NOMO-1 (cell line): ENCODE measurements at regions not wholly inside any gene's neighbourhood (a gene's known extent, or its start where the extent isn't known, plus 50 kb on each side); places are given as distances from the start of the nearest gene placed in this dataset.

Source experiments
- DNase-seq, 2 experiments: peaks; one replicate each; lab custom pipeline; 2025; ENCODE audit not compliant: unreplicated experiment in 2 of 2; lab: John Stamatoyannopoulos, UW

DNA sequence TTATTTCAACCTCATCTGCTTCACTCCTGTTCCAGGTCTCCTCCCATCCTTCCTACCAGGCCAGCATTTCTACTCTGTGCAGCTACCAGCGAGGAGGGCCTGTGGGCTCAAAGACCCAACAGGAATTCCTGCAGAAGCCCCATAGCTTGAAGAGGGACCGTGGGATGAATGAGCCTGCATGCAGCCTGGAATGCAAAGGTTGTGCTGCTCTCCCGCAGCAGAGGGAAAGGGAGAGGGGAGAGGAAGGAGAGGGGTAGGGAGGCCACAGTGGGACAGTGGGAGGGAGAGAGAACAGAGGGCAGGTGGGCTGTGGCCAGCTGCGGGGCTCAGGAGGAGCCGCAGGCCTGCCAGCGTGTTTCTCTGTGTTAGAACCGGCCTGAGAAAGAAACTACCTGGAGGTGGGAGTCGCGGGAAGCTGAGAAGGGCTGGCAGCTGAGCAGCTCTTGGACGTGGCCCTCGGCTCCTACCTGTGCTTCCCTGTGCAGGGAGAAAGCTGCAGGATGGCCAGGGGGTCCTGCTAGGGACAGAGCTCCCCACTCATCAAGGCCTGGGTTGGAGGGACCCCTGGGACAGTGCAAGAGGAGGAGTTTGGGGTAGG lies 66.1 kb upstream of the MLN start:
- no peak for DNase-seq

DNA sequence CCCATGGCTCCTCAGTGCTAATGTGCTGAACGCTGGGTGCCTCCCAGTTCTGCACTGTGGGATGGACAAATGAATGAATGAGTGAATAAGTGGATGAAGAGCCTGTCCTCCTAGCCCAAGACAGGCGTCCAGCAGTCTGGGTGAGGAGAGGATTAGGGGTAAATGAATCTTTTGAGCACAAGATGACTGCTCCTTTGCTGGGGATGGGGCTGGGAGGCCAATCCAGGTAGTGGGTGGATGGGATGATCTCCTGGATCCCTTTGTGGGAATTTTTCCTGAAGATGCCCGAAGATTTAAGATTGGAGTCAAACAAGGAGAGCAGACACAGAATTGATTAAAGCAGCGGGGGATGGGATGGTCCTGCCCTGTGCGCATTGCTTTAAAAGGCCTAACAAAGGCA lies 65.3 kb upstream of the MLN start:
- DNase-seq: no peak

DNA sequence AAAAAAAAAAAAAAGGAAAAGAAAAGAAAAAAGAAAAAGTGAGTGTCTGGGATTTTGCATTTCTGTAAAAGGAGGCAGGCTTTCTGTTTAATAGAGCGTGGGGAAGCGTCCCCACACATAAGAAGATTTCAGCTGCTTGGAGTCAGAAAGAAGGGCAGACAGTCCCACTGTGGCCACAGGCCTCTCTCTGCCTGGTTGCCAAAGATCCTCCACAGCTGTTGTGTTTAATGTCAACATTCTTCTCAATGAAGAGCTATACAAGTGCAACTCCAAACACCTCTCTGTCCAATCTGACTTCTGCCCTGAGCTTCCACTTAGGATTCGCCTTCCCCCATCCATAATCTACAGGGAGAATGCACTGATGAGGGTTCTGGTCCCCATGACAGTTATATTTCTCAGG lies 64.3 kb upstream of the MLN start:
- DNase-seq: no peak

DNA sequence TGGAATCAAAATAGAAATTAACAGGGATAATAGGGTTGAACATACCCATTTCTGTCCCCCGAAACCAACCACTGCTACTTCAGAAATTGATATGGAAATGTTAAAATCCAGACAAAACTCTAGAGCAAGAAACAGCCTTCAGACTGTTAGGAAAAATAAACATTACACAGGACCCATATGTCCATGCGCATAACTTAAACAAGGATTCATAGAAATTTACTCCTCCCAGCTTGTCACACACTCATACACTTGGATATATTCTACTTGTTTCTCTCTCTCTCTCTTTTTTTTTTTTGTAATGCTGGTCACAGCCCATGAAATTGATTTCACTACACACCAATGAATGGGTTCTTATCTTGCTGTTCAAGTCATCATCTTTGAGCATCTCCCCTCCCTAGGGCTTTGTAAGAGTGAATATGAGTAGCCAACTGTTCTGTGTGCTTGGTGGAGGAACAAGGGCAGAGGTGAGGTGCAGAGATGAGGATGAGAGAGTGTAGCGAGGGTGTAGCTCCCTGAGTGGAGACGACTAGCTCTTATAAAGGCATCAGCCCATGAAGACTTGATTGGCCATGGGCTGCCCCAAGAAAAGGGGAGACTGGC lies 61.8 kb upstream of the MLN start:
- no peak for DNase-seq

DNA sequence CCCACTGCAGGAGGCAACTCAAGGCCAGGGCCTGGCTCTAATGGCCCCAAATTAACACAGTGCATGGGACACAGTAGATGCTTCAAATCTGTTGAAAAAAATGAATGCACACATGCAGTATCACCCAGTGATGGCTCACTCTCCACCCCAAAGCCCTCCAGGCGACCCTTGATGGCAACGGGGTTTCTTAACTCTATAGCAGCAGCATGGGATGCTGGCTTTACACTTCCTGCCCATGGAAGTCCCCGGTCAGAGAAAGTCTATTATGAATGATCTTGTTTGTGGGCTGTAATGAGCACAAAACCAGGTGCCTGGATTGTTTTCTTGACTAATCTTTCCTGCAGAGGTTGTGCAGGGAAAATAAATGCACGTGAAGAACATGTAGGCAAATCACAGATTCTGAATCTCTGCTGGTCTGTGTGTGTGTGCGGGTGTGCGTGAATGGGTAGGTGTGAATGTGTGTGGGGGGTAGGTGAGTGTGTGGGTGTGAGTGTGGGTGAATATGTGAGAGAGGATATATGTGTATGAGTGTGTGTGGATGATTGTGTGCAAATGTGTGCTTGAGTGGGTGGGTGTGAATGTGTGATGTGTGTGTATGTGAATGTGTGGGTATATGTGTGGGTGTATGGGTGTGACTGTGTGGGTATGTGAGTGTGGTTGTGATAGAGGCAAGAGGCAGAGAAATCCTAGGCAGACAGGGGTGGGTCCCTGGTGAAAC lies 60.1 kb upstream of the MLN start:
- DNase-seq: no peak

DNA sequence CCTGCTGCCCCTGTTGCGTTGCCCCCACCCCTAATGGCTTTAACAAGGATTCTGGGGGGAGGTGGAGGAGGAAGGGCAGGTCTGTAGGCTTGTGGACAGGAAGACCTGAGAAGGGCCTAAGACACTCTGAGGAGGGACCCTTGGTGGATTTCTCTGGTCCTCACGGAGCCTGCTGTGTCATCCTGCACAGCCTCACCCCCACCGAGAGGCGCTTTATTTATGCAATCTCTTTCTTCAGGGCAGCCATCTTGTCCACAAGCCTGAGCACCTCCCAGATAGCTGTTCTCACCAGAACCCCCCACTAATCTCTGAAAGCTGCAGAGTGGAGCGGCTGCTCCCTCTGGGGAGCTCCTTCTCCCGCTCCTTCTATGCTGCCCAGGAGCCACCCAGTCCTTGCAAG lies 59.3 kb upstream of the MLN start:
- DNase-seq: no peak

DNA sequence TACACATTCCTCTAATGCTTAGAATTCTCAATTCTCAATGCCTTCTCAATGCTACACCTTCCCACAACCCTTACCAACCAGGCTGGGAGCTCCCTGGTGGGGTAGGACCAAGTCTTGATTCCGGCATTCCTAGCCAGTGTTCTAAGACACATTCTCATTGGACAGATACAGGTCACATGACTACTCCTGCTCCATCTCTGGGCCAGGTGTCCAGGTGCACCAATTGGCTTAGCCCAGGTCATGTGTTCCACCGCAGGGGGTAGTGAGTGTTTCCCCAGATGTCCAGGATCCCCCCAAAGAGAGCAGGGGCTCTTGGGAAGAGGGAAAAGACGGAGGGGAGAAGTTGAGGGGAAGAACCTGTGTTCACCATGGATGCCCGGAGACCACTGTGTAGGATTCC lies 58.7 kb upstream of the MLN start:
- DNase-seq: no peak

DNA sequence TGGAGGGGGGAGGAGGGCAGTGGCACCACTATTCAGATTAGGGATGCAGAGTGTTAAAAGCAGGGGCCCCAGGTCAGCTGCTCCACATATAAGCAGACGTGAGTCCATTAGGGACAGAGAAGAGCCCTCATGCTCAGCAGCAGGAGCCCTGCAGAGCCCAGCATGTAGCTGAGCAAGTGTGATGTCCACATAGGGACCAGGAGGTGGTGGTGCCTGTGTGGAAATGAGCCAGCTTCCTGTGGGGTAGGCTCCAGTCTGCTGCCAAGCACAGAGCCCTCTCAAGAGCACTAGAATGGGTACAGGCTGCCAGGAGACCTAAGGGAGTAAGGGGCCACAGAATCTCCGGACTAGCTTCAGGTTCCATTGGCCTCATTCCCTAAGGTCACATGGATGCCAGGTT lies 57.9 kb upstream of the MLN start:
- no peak for DNase-seq

DNA sequence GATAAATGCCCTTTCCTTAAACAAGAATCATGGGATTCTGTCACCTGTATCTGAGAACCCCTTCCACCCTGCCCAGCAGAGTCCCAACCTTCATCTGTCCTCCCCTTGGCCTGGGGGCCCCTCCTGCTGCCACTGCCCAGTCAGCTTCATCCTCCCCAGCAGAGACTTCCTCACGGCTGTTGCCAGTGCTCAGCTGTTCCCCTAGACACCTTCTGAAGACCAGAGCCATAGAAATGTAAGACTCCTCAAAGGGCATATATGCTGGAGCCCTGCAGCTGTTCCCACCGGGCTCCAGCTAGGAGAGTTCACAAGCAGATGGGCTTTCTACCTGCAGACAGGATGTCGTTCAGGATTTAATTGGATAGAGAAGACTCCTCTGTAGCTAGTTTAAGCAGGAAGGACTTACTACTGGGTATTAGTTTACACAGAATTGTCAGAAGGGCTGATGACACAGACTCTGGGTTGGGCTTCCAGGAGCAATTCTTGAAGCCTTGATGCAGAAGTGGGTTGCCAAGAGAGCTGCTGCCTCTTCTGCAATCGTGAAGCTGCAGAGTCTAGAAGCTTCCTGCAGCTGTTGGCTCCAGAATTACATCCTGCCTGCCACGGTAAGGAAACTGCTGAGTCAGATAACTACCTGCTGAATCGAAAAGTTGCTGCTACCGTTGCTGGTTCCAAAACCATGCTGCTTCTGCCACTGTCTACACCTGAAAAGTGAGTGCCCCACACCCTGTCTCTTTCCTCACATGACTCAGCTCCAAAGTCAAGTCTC lies 57.1 kb upstream of the MLN start:
- peak; percentile 63 to 75 for DNase-seq

DNA sequence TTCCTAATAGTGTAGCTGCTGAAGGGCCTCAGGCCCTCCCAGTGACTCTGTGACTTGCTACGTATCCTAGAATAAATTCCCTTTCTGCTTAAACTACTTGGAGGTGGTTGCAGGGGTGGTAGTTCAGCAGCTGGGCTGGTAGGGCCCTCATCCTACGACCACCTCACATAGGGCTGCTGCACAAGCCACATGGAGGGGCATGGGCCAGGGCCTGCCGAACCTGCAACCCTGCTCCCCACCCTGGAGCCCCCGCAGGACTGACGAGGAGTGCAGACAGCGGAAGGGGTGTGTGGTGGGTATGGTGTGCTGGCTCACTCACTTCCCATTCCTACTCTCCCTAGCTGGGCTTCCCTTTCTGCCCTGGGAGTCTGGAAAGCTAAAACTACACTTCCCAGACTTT lies 56.2 kb upstream of the MLN start:
- no peak for DNase-seq

DNA sequence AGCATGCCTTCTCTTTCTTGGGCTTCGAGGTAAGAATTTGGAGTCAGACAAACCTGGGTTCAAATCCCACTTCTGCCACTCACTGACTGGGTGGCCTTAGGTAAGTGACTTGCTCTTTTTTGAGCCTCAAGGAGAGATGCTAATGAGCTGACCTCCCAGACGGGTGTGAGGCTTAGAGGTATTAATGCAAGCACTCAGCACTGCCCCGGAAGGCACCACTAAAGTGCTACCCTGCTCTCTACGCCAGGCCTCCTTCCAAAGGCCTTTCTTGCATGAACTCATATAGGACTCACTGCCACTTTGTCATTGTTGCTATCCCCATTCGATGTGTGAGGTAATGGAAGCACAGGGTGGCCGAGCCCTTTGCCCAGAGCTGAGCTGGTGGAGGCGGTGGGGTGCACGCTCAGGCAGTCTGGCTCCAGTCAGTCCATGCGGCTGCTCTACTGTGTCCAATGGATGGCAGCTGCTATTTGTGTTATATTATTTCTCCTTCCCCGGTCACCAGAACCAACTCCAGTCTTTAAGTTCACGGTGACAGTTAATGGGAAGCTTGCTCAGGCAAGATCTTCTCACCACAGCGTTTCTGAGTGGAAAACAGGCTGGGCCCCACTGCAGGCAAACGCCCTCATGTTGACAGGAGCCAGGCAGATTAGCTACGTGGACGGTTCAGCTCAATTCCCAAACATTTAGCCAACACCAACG lies 55.2 kb upstream of the MLN start:
- no peak for DNase-seq

DNA sequence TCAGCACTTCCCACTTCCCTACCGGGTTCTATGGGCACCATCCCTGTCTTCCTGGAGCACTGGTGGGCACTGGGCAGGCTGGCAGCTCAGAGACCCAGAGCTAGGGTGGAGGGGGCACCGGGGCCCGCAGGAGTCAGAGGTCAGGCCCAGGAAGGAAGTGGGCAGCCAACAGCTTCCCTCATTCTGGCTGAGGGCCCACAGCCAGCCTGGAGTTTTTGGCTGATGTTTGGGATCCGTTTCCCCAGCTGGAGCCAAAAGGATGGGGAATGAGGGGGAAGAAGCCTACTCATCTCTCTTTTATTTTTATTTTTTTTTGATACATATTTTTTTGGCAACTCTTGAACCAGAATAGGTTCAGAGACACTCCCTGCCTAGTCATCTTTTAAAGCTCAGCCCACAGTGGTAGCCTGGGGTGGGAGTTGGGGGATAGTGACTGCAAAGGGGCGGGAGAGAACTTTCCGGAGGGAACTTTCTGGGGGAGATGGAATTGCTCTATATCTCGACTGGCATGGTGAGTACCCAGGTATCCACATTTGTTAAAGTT lies 54.2 kb upstream of the MLN start:
- no peak for DNase-seq

DNA sequence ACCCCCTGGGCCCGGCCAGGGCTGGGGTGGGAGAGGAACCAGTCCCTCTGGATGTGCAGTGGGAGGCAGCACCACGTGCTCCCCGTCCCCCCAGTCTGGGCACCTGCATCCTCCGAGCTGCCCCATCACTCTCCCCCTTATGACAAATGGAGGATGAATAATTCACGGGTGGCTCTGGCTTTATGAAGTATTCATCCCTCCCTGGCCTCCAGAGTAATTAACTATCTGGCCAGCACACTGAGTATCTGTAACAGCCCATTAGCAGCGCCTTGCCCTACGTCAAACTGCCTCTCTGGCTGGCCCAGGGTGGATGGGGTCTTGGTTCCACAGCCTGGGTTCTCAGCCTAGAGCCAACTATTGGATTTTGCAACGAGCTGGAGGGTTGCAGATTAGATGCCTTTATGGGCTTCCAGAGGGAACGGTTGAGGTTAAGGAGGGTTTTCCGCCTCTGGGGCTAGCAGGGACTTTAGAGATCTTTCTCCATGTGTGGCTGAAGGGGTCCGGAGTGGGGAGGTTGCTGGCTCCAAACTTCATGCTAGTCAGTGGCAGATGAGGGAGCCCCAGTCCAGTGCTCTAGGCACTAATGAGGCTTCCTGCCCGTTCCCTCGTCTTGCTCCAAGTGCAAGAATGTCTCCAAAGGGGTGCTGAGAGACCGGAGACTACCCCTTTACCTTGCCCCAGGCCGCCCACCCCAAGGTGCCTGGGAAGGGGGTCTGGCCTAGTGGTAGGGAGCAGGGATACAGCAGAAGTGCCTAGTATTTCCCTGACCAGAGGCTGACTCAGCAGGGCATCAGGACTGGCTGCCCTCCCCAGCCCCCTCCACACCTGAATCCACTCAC lies 53.5 kb upstream of the MLN start:
- DNase-seq: no peak

DNA sequence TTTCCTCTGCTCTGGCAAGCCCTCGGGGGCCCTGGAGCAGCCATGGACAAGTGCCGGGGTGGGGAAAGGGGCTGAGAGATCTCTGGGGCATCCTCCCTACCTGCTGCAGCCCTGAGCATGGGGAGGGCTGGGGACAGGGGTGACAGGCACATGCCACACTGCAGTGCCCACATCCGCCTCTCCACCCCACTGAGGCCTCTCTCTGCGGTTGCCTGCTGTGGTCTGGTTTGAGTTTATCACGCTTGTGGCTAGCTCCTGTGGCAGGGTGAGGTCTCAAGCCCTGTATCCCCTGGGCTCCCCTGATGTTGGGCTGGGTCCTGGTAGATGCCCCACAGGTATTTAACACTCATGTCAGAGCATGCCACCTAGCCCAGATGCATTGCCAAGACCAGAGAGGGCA lies 52.9 kb upstream of the MLN start:
- DNase-seq: peak; percentile 37 to 71

DNA sequence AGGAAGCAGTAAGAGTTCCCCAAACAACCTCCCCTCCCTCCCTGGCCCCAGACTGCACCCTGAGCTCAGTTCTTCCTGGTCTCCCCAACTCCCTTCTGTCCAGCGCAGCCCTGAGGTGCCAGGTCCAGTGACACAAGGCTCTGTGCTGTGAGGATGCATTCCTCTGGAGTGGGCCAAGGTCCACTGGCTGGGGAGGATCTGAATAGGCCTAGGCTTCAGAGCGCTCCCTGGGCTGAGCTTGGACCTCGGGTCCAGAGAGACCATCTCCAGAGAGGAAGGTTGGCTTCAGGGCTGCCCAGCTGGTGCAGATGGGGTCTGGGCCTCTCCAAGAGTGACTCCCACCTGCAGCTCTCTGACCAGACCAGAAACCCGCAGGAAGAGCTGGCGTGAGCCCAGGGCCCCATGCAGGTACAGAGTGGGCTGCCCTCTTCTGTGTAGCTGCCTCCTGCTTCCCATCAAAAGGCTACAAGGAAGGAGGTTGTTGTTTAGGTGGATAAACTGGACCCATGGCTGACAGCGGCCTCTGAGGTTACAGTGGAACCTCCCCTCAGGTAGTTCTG lies 52.3 kb upstream of the MLN start:
- DNase-seq: no peak

DNA sequence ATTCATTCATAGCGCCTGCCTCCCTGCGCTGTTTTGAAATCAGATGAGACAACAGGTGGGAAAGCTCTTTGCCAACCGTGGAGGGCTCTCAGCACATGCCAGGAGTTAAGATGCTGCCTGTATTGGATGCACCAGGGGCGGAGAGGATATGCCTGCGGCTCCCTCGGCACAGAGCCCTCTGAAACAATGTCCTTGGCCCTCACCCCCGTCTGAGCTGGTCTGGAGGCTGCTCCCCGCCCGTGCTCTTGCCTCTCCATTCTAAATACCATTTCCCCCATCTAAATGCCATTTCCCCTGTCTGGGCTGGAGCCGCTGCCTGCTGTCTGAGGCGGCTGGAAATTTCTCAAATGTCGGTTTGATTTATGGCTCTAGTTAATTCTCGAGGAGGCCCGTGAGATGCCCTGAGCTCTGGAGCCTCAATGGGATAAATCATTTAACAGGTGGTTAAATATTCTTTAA lies 50.8 kb upstream of the MLN start:
- peak; percentile 9 to 12 for DNase-seq

DNA sequence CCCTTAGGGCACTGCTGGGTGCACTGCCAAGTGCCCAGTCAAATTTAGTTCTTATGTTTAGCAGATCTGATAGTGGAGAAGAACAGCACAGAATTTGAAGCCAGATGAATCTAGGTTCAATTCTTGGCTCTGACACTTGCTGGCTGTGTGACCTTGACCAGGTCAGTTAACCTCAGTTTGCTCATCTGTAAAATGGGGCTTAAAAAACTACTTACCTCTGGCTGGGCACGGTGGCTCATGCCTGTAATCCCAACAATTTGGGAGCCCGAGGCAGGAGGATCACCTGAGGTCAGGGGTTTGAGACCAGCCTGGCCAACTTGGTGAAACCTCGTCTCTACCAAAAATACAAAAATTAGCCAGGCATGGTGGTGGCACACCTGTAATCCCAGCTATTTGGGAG lies 49.9 kb upstream of the MLN start:
- DNase-seq: no peak
